DOHH2 (cell line): ENCODE measurements at regions not wholly inside any gene's neighbourhood (a gene's known extent, or its start where the extent isn't known, plus 50 kb on each side); places are given as distances from the start of the nearest gene placed in this dataset.

Source experiments
- H3F3A ChIP-seq: fragments of 200-600 bp; sonication (generic), shearing (Covaris generic); 2 replicates; pipeline ENCODE4 v1.6.0; 2016; ENCODE audit warnings: antibody characterized with exemption, mild to moderate bottlenecking; ENCODE audit not compliant: control insufficient read depth, insufficient read depth
- H3K27ac ChIP-seq: fragments of 200-600 bp; sonication (generic); 2 replicates; pipeline ENCODE4 v1.5.1; 2014; ENCODE audit warnings: low read depth, mild to moderate bottlenecking, low read length, moderate library complexity
- H3K27me3 ChIP-seq: fragments of 200-600 bp; sonication (generic); 2 replicates; pipeline ENCODE4 v1.6.1; 2014; ENCODE audit warnings: mild to moderate bottlenecking, low read length, mixed read lengths; ENCODE audit not compliant: control insufficient read depth
- H3K36me3 ChIP-seq: fragments of 200-600 bp; sonication (generic); 2 replicates; pipeline ENCODE4 v1.6.1; 2014; ENCODE audit warnings: mild to moderate bottlenecking, low read length, moderate library complexity, mixed read lengths; ENCODE audit not compliant: control insufficient read depth
- H3K4me1 ChIP-seq: fragments of 200-600 bp; sonication (generic); 2 replicates; pipeline ENCODE4 v1.6.1; 2014; ENCODE audit warnings: mild to moderate bottlenecking, low read length, mixed read lengths; ENCODE audit not compliant: control insufficient read depth
- H3K4me2 ChIP-seq: fragments of 200-600 bp; sonication (generic); 2 replicates; pipeline ENCODE4 v1.6.0; 2014; ENCODE audit warnings: mild to moderate bottlenecking, low read length, moderate library complexity
- H3K4me3 ChIP-seq: fragments of 200-600 bp; sonication (generic); 2 replicates; pipeline ENCODE4 v1.5.1; 2014; ENCODE audit warnings: mild to moderate bottlenecking, low read length, mixed read lengths
- H3K79me2 ChIP-seq: fragments of 200-600 bp; sonication (generic); 2 replicates; pipeline ENCODE4 v1.6.1; 2014; ENCODE audit warnings: mild to moderate bottlenecking, low read length, mixed read lengths; ENCODE audit not compliant: control insufficient read depth
- H3K9me2 ChIP-seq: fragments of 200-600 bp; sonication (generic); replicated peaks from 2 replicates; pipeline ENCODE4 v1.6.1; 2014; ENCODE audit warnings: mild to moderate bottlenecking, low read length, mixed read lengths; ENCODE audit not compliant: control insufficient read depth
- H3K9me3 ChIP-seq: fragments of 200-600 bp; sonication (generic); 2 replicates; pipeline ENCODE4 v1.6.1; 2014; ENCODE audit warnings: antibody characterized with exemption, low read length, mixed read lengths; ENCODE audit not compliant: control insufficient read depth, insufficient read depth
- H4K20me1 ChIP-seq: fragments of 200-600 bp; sonication (generic); 2 replicates; pipeline ENCODE4 v1.6.0; 2014; ENCODE audit warnings: low read depth, mild to moderate bottlenecking, antibody characterized with exemption, low read length, moderate library complexity; ENCODE audit not compliant: control insufficient read depth, insufficient read depth
- CTCF ChIP-seq: fragments of 200-600 bp; sonication (generic); IDR thresholded peaks from one replicate; pipeline ENCODE4 v1.5.1; 2014; ENCODE audit warnings: antibody characterized with exemption, mild to moderate bottlenecking, low read depth, low read length; ENCODE audit not compliant: poor library complexity, severe bottlenecking
- EZH2phosphoT487 ChIP-seq: fragments of 200-600 bp; sonication (generic); IDR thresholded peaks from 2 replicates; pipeline ENCODE4 v1.6.1; 2017; ENCODE audit warnings: borderline replicate concordance, mild to moderate bottlenecking, antibody characterized with exemption, low read length, moderate library complexity, mixed read lengths

- Histone ChIP-seq H3F3A (no peaks in the 10 kb centered on the region), H3K27me3 (no peaks in the 10 kb centered on the region), H3K9me2 (no peaks in the 10 kb centered on the region), H3K9me3 (no peaks in the 10 kb centered on the region), H3K79me2 (no peaks in the 10 kb centered on the region), H3K27ac (no peak overlapping the region), H3K4me3 (no peak overlapping the region), H3K4me1 (no peaks in the 10 kb centered on the region), H3K36me3 (no peaks in the 10 kb centered on the region), H4K20me1 (no peaks in the 10 kb centered on the region), H3K4me2 (no peak overlapping the region)
- TF ChIP-seq EZH2phosphoT487 (no peak), CTCF (no peak)
These were observed 2208.1 kb upstream of the WWC1 start for GRCh38 chr5:166083183-166083959.

- no peaks in the 10 kb centered on the region for H3F3A ChIP-seq
- H3K9me2 ChIP-seq: no peaks in the 10 kb centered on the region
- no peak overlapping the region for H3K4me2 ChIP-seq
- no peaks in the 10 kb centered on the region for H3K4me1 ChIP-seq
- no peaks in the 10 kb centered on the region for H3K27me3 ChIP-seq
- H3K27ac ChIP-seq: no peak overlapping the region
- no peaks in the 10 kb centered on the region for H3K36me3 ChIP-seq
- TF ChIP-seq CTCF (no peak), EZH2phosphoT487 (no peak)
- H3K4me3 ChIP-seq: no peak overlapping the region
- H3K79me2 ChIP-seq: no peaks in the 10 kb centered on the region
- H4K20me1 ChIP-seq: no peaks in the 10 kb centered on the region
- no peaks in the 10 kb centered on the region for H3K9me3 ChIP-seq
These were observed 2204.9 kb upstream of the WWC1 start for GRCh38 chr5:166086568-166086967.

- no peaks in the 10 kb centered on the region for H3K9me2 ChIP-seq
- TF ChIP-seq CTCF (no peak), EZH2phosphoT487 (no peak)
- H3F3A ChIP-seq: no peaks in the 10 kb centered on the region
- no peak overlapping the region for H3K4me2 ChIP-seq
- H4K20me1 ChIP-seq: no peaks in the 10 kb centered on the region
- no peak overlapping the region for H3K27ac ChIP-seq
- H3K36me3 ChIP-seq: no peaks in the 10 kb centered on the region
- no peak overlapping the region for H3K4me3 ChIP-seq
- H3K79me2 ChIP-seq: no peaks in the 10 kb centered on the region
- H3K27me3 ChIP-seq: no peaks in the 10 kb centered on the region
- H3K9me3 ChIP-seq: no peaks in the 10 kb centered on the region
- H3K4me1 ChIP-seq: no peaks in the 10 kb centered on the region
These were observed 2202.9 kb upstream of the WWC1 start for GRCh38 chr5:166088389-166089039.
